Lung (tissue), 11 donors: ENCODE measurements at regions not wholly inside any gene's neighbourhood (a gene's known extent, or its start where the extent isn't known, plus 50 kb on each side); places are given as distances from the start of the nearest gene placed in this dataset.

Source experiments
- ATAC-seq: fragments of 200-7000 bp; cut with Tn5 transposase; one replicate; pipeline ENCODE4 v1.9.1; 2020; ENCODE audit warnings: moderate number of reproducible peaks; ENCODE audit not compliant: insufficient read depth, low FRiP score
- DNase-seq, 3 donors: peaks; one replicate each; pipeline ENCODE4 v3.0.0-alpha.2; 2013 to 2017
- H3K27ac ChIP-seq, 2 donors: one replicate each; pipeline ENCODE4 v1.5.1; 2013; ENCODE audit warnings: mild to moderate bottlenecking in 2 of 2, moderate library complexity in 2 of 2, control low read depth in 1 of 2, inconsistent platforms in 1 of 2, low read depth in 1 of 2, low read length in 1 of 2
- H3K27me3 ChIP-seq, 3 donors: one replicate each; pipeline ENCODE4 v1.5.1; 2013; ENCODE audit warnings: low read length in 2 of 3; ENCODE audit not compliant: control insufficient read depth in 3 of 3, insufficient read depth in 3 of 3
- H3K36me3 ChIP-seq, 4 donors: one replicate each; pipeline ENCODE4 v1.5.1; 2013; ENCODE audit warnings: low read length in 4 of 4, mild to moderate bottlenecking in 1 of 4, moderate library complexity in 1 of 4; ENCODE audit not compliant: control insufficient read depth in 4 of 4, insufficient read depth in 4 of 4
- H3K4me1 ChIP-seq, 5 donors: one replicate each; pipeline ENCODE4 v1.5.1; 2013; ENCODE audit warnings: low read length in 5 of 5, mild to moderate bottlenecking in 2 of 5, moderate library complexity in 1 of 5; ENCODE audit not compliant: control insufficient read depth in 5 of 5, insufficient read depth in 5 of 5
- H3K4me3 ChIP-seq: one replicate; pipeline ENCODE4 v1.5.1; 2013; ENCODE audit warnings: mild to moderate bottlenecking, control low read depth, moderate library complexity
- H3K9ac ChIP-seq, 2 donors: one replicate each; pipeline ENCODE4 v1.5.1; 2013; ENCODE audit warnings: low read length in 2 of 2, control low read depth in 1 of 2; ENCODE audit not compliant: insufficient read depth in 1 of 2
- H3K9me3 ChIP-seq, 4 donors: one replicate each; pipeline ENCODE4 v1.5.1; 2013; ENCODE audit warnings: low read length in 3 of 4, mild to moderate bottlenecking in 1 of 4, moderate library complexity in 1 of 4; ENCODE audit not compliant: control insufficient read depth in 4 of 4, insufficient read depth in 3 of 4
- CTCF ChIP-seq: IDR thresholded peaks from 2 replicates; pipeline ENCODE4 v1.5.1; 2012; ENCODE audit warnings: mild to moderate bottlenecking; ENCODE audit errors: control extremely low read depth, extremely low read depth
- WGBS, 2 donors: extraction: QIAGEN DNeasy Blood & Tissue Kit; methylation state at CpG; one replicate each; pipeline ENCODE4 v1.1.7; 2013; 5-methylcytosine and 5-hydroxymethylcytosine counted together
- donor health status: control.
- donor health status: control.
- donor health status: Bipolar disorder and iron deficiency.
- donor health status: healthy.
- donor health status: DM: yes; HTN: yes; CAD: no.

- ATAC-seq = no peak
Observed at GRCh38 chr3:110307065-110307809, 764.4 kb upstream of the NECTIN3 start.

GRCh38 chr3:110311541-110311940 lies 760.1 kb upstream of the NECTIN3 start:
- TF ChIP-seq CTCF = no peak
- Histone ChIP-seq H3K9me3 (no peaks in the 10 kb centered on the region), H3K27me3 (no peaks in the 10 kb centered on the region), H3K27ac (no peak overlapping the region), H3K36me3 (no peaks in the 10 kb centered on the region), H3K4me1 (no peaks in the 10 kb centered on the region), H3K4me3 (no peak overlapping the region), H3K9ac (no peak overlapping the region)
- DNase-seq (peak in 2 of 3 donors; percentile 19 to 26), ATAC-seq (no peak)

More at GRCh38 chr3:110307065-110307809, 764.4 kb upstream of the NECTIN3 start:
- WGBS, 2 donors = 80 to 84% methylated on average over 2 of the region's 2 CpGs
- no peak for DNase-seq
- Histone ChIP-seq H3K27me3 (no peaks in the 10 kb centered on the region), H3K4me1 (no peaks in the 10 kb centered on the region), H3K27ac (no peak overlapping the region), H3K9me3 (no peaks in the 10 kb centered on the region), H3K4me3 (no peak overlapping the region), H3K9ac (no peak overlapping the region), H3K36me3 (no peaks in the 10 kb centered on the region)
- TF ChIP-seq CTCF = no peak

- no peaks in the 10 kb centered on the region for H3K36me3 ChIP-seq
- no peak overlapping the region for H3K27ac ChIP-seq
- H3K9ac ChIP-seq = no peak overlapping the region
- no peaks in the 10 kb centered on the region for H3K27me3 ChIP-seq
- no peaks in the 10 kb centered on the region for H3K4me1 ChIP-seq
- no peak overlapping the region for H3K4me3 ChIP-seq
- ATAC-seq (no peak), DNase-seq (peak; percentile 19 to 45 (median 42))
- peak; percentile 67 for TF ChIP-seq CTCF
- H3K9me3 ChIP-seq = no peaks in the 10 kb centered on the region
- 30 to 32% methylated on average over 7 of the region's 7 CpGs for WGBS, 2 donors
Observed at GRCh38 chr3:110314512-110315114, 757.0 kb upstream of the NECTIN3 start.
